RWPE2 (cell line): ENCODE measurements at regions not wholly inside any gene's neighbourhood (a gene's known extent, or its start where the extent isn't known, plus 50 kb on each side); places are given as distances from the start of the nearest gene placed in this dataset.
"Not testable (repeated sequence)": the region's sequence is repeated elsewhere in the genome, so short reads cannot be mapped to it uniquely, and the experiment has no call there.

Source experiments
- ATAC-seq: fragments of 200-7000 bp; cut with Tn5 transposase; 3 replicates; pipeline ENCODE4 v1.9.1; 2021; ENCODE audit warnings: low read depth
- DNase-seq: peaks from one replicate; pipeline ENCODE4 v3.0.0-alpha.2; 2020; ENCODE audit warnings: low spot score
- H3K27ac ChIP-seq: fragments of 450-650 bp; 2 replicates; pipeline ENCODE4 v1.5.1; 2017; ENCODE audit warnings: mild to moderate bottlenecking; ENCODE audit not compliant: poor library complexity, severe bottlenecking
- H3K27me3 ChIP-seq: fragments of 250-450 bp; sonication (Bioruptor Pico); 2 replicates; pipeline ENCODE4 v1.5.1; 2021; ENCODE audit warnings: mild to moderate bottlenecking, moderate library complexity; ENCODE audit not compliant: insufficient read depth, poor library complexity, severe bottlenecking
- H3K36me3 ChIP-seq: fragments of 250-450 bp; sonication (Bioruptor Pico); 2 replicates; pipeline ENCODE4 v1.5.1; 2020; ENCODE audit warnings: low read depth, mild to moderate bottlenecking, moderate library complexity
- H3K4me1 ChIP-seq: fragments of 250-450 bp; sonication (Bioruptor Pico); 2 replicates; pipeline ENCODE4 v1.5.1; 2021; ENCODE audit warnings: mild to moderate bottlenecking, moderate library complexity; ENCODE audit not compliant: insufficient read depth, poor library complexity, severe bottlenecking
- H3K4me3 ChIP-seq: fragments of 250-450 bp; sonication (Bioruptor Pico); 2 replicates; pipeline ENCODE4 v1.5.1; 2021; ENCODE audit warnings: mild to moderate bottlenecking, moderate library complexity; ENCODE audit not compliant: severe bottlenecking
- H3K9me3 ChIP-seq: fragments of 250-450 bp; sonication (Bioruptor Pico); 2 replicates; pipeline ENCODE4 v1.5.1; 2021; ENCODE audit warnings: mild to moderate bottlenecking, moderate library complexity; ENCODE audit not compliant: severe bottlenecking
- TF ChIP-seq, protein P1 (sequence below): fragments of 450-650 bp; IDR thresholded peaks from one replicate; pipeline ENCODE4 v1.5.1; 2017; ENCODE audit warnings: mild to moderate bottlenecking, moderate library complexity; ENCODE audit not compliant: poor library complexity, severe bottlenecking

DNA sequence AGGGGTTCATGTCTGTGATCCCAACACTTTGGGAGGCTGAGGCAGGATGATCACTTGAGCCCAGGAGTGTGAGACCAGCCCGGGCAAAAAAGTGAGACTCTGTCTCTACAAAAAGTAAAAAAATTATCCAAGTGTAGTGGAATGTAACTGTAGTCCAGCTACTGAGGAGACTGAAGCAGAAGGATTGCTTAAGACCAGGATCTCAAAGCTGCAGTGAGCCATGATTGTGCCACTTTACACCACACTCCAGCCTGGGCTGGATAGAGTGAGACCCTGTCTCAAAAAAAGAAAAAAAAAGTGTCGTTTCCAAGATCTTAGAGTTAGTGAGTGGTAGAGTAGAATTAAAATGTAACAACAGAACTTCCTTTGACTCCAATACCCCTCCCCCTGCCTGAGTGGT, 589.4 kb upstream of the MBL2 start:
- TF ChIP-seq, protein P1, sequence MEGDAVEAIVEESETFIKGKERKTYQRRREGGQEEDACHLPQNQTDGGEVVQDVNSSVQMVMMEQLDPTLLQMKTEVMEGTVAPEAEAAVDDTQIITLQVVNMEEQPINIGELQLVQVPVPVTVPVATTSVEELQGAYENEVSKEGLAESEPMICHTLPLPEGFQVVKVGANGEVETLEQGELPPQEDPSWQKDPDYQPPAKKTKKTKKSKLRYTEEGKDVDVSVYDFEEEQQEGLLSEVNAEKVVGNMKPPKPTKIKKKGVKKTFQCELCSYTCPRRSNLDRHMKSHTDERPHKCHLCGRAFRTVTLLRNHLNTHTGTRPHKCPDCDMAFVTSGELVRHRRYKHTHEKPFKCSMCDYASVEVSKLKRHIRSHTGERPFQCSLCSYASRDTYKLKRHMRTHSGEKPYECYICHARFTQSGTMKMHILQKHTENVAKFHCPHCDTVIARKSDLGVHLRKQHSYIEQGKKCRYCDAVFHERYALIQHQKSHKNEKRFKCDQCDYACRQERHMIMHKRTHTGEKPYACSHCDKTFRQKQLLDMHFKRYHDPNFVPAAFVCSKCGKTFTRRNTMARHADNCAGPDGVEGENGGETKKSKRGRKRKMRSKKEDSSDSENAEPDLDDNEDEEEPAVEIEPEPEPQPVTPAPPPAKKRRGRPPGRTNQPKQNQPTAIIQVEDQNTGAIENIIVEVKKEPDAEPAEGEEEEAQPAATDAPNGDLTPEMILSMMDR = no peak
- no peaks in the 10 kb centered on the region for H3K9me3 ChIP-seq
- H3K4me3 ChIP-seq = no peak overlapping the region
- no peaks in the 10 kb centered on the region for H3K36me3 ChIP-seq
- H3K27ac ChIP-seq = no peak overlapping the region
- no peak for DNase-seq
- ATAC-seq = no peak
- H3K4me1 ChIP-seq = peaks cover 10% of the 10 kb centered on the region
- H3K27me3 ChIP-seq = no peaks in the 10 kb centered on the region

DNA sequence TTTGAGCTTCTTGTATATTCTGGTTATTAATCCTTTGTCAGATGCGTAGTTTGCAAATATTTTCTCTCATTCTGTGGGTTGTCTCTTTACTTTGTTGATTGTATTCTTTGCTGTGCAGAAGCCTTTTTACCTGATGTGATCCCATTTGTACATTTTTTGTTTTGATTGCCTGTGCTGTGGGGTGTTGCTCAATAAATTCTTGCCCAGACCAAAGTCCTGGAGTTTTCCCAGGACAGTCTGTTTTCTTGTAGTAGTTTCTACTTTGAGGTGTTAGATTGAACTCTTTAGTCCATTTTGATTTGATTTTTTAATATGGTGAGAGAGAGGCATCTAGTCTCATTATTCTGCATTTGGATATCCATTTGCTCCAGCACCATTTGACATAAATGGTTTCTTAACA, 588.7 kb upstream of the MBL2 start:
- ATAC-seq (no peak), DNase-seq (no peak)
- no peaks in the 10 kb centered on the region for H3K9me3 ChIP-seq
- no peaks in the 10 kb centered on the region for H3K36me3 ChIP-seq
- H3K4me3 ChIP-seq = no peak overlapping the region
- H3K27me3 ChIP-seq = no peaks in the 10 kb centered on the region
- TF ChIP-seq, protein P1 = no peak
- H3K27ac ChIP-seq = no peak overlapping the region
- peaks cover 17% of the 10 kb centered on the region for H3K4me1 ChIP-seq

DNA sequence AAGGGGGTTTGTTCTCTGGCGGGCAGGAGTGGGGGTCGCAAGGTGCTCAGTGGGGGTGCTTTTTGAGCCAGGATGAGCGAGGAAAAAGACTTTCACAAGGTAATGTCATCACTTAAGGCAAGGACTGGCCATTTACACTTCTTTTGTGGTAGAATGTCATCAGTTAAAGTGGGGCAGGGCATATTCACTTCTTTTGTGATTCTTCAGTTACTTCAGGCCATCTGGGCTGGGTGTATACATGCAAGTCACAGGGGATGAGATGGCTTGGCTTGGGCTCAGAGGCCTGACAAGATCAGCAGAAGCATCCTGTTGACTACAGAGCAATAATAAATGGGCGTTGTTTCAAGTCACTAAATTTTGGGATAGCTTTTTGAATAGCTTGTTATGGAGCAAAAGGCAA, 586.4 kb upstream of the MBL2 start:
- not testable (repeated sequence) for H3K27ac ChIP-seq, H3K36me3 ChIP-seq, H3K27me3 ChIP-seq, ATAC-seq, H3K9me3 ChIP-seq, H3K4me3 ChIP-seq, DNase-seq
- H3K4me1 ChIP-seq = peaks cover 17% of the 10 kb centered on the region

DNA sequence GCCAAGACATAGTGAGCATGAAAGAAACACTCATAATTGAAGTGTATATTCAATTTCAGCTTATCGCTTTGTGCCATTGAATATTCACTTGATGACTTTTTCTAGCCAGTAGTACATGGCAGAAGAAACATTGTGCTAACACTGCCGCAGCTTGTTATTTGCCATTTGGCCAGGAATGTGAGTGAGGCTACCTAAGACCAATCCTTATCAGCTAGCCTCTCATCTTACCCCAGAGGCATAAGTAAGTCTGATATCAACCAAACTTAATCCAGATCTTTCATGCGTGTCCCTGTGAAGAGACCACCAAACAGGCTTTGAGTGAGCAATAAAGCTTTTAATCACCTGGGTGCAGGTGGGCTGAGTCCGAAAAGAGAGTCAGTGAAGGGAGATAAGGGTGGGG, 586.0 kb upstream of the MBL2 start:
- H3K9me3 ChIP-seq = no peaks in the 10 kb centered on the region
- no peak for ATAC-seq
- DNase-seq = no peak
- no peaks in the 10 kb centered on the region for H3K27me3 ChIP-seq
- TF ChIP-seq, protein P1 = no peak
- H3K36me3 ChIP-seq = no peaks in the 10 kb centered on the region
- H3K4me1 ChIP-seq = peaks cover 17% of the 10 kb centered on the region
- no peak overlapping the region for H3K27ac ChIP-seq
- no peak overlapping the region for H3K4me3 ChIP-seq

DNA sequence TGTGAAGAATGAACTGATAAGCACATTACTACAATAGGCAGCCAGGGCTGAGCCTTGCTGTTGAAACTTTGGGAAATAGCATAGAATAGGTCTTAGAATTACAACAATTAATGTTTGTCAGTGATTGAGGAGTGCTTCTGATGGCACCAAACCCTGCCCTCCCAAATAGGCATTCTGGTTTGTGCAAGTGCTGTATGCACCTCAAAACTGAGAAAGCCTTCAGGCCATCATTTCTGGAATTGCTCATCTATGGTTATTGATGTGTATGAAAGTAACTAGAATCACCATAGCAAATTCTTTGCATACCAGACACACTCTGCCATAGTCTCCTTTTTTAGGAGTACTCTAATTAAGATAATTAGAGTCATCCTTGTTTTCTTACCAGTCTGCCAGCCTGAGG, 585.0 kb upstream of the MBL2 start:
- H3K4me3 ChIP-seq = no peak overlapping the region
- peak overlapping the region; percentile 29 for H3K27ac ChIP-seq
- H3K36me3 ChIP-seq = no peaks in the 10 kb centered on the region
- no peaks in the 10 kb centered on the region for H3K27me3 ChIP-seq
- DNase-seq (no peak), ATAC-seq (peak; percentile 66)
- H3K9me3 ChIP-seq = no peaks in the 10 kb centered on the region
- TF ChIP-seq, protein P1 = no peak
- peaks cover 17% of the 10 kb centered on the region for H3K4me1 ChIP-seq
